GM18505 (cell line): ENCODE measurements at regions not wholly inside any gene's neighbourhood (a gene's known extent, or its start where the extent isn't known, plus 50 kb on each side); places are given as distances from the start of the nearest gene placed in this dataset.

Experiments
- ATAC-seq: cut with Tn5 transposase; IDR thresholded peaks from one replicate; pipeline ENCODE4 v1.9.1; 2021; ENCODE audit not compliant: unreplicated experiment
- POLR2A ChIP-seq: IDR thresholded peaks from 4 replicates; pipeline ENCODE4 v1.6.1; 2011; ENCODE audit warnings: borderline replicate concordance; ENCODE audit not compliant: insufficient read depth, insufficient read length; ENCODE audit errors: extremely low read depth

DNA sequence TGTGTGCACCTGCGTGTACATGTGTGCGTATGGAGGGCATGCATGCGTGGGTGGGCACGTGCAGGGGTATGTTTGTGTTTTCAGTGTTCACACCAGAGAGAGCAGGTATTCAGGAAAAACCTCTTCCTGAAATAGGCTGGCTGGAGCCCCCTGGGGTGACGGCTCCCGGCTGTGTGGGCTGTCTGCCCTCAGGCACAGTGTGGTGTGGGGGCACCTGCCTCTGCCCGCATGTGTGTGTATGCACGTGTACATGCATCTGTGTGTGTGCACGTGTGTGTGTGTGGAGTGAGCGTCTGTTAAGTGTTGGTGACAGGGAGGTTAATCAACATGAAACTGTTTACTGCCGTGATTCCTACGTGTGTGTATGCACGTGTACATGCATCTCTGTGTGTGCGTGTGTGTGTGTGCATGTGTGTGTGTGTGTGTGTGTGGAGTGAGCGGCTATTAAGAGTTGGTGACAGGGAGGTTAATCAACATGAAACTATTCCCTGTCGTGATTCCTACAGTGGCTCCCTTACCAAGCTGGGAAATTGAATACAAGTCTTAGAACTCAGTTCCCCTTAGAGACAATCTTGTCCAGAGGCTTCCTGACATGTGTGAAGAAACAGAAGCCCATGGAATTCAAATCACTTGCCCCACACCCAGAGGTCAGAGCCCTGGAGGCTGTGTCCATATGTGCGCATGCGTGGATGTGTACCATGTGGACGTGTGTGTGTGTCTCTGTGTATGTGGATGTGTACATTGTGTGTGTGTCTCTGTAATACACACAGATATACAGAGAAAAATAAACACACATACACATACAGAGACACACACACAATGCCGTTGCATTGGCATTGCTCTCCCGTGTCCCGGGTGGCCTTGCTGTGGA lies 372.4 kb upstream of the IRX4 start:
- no peak for TF ChIP-seq POLR2A
- no peak for ATAC-seq

DNA sequence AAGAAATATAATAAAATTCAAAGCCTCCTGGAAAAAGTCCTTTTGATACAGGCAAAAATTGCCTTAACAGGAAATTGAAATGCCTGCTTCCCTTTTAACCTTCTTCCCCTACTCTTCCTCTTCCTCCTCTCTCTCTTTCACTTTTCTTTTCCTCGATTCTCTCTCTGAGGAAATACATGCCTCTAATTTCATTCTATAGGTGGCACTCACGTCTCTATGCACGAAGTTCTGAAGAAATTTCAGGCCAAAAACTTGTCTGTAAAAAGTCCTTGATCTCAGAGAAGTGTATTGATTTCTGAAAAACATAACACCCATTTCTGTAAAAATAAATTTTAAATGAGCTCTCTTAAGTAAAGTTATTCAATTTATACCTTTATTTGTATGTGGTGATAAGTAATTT lies 371.7 kb upstream of the IRX4 start:
- no peak for TF ChIP-seq POLR2A
- no peak for ATAC-seq

DNA sequence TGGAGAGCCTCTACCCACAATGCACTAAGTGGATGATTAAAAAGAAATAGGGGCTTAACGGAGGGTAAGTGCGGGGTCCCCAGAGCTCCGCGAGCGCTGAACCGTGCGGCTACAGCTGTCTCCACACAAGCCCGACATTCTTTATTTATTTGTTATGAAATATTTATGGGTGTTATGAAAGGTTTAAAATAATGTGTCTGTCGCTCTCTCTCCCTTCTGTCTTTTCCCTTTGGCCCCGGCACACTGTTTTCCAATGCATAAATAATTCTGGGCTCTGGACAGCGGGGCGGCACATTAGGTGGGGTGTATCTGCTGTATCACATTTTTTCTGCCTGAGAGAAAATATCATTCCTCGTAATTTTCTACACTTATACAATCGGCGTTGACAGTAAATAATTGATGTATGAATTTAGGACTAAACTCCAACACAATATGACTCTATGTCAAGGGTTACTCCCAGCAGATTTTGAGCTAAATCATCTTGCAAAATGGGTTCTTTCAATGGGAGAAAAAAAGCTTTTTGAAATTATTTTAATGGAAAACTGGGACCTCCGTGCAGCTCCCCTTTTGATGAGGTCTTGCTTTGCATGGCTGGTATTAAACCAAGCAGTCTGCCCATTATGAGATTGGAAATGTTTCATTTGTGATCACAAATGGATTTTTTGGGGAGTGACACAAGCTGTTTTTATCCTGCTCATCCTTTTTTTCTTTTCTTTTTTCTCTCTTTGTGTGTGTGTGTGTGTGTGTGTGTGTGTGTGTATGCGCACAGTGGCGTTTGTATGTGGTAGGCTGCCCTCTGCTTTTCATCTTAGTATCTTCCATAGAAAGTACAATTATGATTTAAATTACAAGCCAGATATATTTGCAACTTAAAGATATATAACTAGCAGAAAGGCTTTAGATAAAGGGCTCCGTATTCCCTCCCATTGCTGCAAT lies 370.6 kb upstream of the IRX4 start:
- TF ChIP-seq POLR2A, result no peak
- no peak for ATAC-seq

DNA sequence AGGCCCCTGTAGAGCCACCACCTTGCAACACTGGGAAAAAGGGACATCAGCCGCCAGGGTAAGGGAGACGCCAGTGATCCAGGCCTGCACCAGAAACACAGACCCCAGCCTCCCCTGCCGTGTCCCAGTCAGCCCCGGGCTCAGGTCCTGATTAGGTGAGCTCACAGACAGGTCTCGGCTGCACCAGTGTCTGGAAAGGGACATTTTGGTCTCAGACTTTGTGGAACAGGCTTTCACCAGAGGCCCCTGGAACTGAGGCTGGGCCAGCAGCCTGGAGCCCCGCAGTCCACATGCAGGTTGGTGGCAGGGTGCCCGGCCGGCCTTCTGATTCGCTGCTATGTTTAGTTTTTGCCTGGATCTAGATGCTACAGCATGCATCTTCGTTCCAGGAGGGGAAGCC lies 369.0 kb upstream of the IRX4 start:
- ATAC-seq, result no peak
- TF ChIP-seq POLR2A, result no peak

DNA sequence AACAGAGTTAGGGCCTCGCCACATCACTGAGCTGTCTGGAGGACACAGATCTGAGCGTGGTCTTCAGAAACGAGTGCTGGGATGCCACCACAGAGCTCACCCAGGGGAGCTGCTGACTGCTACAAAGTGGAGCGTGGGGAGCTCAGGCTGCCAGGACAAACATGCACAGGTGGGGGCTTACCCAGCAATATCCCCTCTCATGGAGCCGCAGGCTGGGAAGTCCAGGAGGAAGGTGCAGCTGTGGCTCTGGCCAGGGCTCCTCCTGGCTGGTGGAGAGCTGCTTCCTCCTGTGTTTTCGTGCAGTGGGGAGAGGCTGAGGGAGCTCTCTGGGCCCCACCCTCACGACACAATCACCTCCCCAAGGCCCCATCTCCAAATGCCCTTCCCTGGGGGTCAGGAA lies 368.6 kb upstream of the IRX4 start:
- no peak for ATAC-seq
- TF ChIP-seq POLR2A, result no peak

DNA sequence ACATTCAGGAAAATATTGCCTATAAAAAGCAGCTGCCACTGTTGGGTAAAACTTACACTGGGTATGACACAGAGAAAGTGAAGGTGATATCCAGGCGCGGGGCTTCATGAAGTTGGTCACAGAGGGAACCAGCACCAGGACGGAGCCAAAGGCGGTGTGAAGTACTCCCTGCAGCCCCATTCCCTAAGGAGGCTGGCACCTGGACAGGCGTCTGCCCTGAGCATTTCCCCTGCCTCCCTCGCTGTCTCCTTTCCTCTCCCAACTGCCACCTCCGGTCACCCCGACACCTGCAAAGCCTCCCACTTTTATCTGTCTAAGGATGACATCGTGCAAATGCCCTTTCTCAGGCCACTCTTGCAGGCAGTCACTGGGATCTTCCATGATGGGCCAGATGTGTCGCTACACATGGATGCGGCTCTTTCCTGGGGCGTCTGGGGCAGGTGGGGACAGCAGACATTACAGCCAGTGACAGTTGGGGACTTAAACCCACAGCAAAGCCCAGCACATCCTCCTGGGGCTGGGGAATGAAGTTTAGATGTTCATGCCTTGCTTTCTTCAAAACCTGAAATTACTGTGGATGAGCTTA lies 367.7 kb upstream of the IRX4 start:
- ATAC-seq, result no peak

DNA sequence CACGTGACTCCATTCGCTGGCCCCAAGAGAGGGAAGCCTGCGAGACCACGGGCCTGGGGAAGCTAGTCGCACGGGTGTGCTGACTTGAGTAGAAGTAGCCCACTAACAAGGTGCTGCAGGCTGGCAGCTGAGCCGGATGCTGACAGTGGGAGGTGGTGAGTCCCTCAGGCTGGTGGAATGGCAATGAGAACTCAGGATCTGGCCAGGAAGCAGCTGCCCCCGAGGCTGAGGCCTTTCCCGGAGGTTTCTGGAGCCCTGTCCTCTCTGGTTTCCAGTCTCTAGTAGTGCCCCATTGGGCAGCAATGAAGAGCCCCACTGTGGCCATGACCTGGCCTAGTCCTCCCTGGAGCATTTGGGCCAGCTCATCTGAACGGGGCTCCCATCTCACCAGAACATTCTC lies 366.7 kb upstream of the IRX4 start:
- ATAC-seq, result no peak
- no peak for TF ChIP-seq POLR2A

More for the DNA sequence above, 367.7 kb upstream of the IRX4 start:
- no peak for TF ChIP-seq POLR2A

DNA sequence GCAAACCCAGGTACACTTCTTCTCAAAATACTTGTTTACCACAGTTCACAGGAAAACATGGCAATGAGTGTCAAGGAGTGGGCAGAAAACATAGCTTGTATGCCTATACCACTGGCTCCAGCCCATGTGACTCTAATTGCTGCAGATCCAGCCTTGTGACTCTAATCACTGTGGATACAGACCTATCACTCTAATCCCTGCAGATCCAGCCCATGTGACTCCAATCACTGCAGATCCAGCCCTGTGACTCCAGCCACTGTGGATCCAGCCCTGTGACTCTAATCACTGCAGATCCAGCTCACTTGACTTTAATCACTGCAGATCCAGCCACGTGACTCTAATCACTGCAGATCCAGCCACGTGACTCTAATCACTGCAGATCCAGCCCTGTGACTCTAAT lies 366.3 kb upstream of the IRX4 start:
- ATAC-seq, result no peak
- TF ChIP-seq POLR2A, result no peak

DNA sequence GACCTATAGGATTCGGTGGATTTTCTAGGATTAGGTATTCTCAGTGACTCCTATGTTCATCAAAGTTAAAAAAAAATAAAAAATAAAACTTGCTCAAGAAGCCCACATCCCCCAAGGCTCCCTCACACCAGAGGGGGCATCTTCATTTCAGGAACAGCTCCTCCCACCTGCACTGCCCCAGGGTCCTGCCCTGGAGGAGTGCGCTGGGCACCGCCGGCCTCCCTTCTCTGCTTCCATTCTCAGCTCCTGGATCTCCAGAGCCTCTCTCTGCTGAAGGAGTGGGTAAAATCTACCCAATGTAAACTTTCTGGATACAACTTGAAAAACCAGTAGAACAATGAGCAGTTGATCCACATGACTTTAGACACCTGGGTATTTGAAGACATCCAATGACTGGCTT lies 359.8 kb upstream of the IRX4 start:
- no peak for TF ChIP-seq POLR2A
- no peak for ATAC-seq

DNA sequence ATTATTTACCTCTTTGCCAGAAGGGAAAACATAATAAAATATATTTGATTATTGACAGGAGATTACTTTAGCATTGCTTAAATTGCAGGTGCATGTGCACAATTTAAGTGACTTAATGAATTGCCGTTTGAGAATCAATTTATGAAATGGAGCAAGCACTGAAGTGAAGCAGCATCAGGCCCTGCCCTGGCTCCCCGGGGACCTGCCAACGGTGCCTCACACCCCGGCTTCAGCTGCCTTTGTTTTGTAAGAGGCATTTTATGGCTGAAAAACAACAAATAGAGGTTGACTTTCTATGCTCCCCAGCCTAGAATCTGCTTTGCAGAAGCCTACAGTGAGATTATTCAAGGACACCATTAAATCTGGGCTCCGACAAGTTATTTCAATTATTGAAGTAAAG lies 359.1 kb upstream of the IRX4 start:
- no peak for TF ChIP-seq POLR2A
- ATAC-seq, result no peak

DNA sequence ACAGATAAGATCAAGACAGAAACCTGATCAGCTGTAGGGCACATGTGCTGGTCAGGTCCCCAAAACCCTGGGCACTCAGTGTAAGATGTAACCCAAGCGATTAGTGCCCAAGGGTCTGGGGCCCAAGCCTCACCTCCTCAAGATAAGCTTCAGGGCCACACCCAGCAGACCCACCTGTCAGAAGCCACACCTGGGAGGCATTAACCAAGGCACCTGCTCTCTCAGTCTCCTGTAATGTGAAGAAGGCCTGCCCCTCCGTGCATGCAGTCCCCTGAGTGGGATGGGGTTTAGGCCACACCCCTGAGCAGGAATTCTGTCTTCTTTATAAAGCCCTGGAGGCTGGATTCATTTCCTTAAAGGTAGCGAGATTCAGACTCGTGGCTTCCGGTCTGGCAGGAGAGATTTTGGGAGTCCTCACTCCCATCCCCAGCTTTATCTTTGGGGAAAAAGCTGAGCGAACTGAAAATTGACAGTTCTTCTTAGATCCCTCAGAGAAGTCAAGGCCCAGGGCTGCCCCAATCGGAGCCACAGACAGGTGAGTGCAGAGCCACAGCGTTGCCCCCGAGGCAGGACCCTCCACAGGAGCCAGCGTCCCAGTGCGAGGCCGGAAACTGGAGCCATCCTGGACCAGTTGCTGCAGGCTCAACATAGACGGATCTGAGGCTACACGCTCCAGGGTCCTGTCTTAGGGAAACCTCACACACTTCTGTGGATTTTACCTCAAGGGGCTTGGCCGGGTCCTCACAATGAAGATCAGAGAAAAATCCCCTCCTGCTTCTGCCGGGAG lies 357.6 kb upstream of the IRX4 start:
- no peak for ATAC-seq
- TF ChIP-seq POLR2A, result no peak

DNA sequence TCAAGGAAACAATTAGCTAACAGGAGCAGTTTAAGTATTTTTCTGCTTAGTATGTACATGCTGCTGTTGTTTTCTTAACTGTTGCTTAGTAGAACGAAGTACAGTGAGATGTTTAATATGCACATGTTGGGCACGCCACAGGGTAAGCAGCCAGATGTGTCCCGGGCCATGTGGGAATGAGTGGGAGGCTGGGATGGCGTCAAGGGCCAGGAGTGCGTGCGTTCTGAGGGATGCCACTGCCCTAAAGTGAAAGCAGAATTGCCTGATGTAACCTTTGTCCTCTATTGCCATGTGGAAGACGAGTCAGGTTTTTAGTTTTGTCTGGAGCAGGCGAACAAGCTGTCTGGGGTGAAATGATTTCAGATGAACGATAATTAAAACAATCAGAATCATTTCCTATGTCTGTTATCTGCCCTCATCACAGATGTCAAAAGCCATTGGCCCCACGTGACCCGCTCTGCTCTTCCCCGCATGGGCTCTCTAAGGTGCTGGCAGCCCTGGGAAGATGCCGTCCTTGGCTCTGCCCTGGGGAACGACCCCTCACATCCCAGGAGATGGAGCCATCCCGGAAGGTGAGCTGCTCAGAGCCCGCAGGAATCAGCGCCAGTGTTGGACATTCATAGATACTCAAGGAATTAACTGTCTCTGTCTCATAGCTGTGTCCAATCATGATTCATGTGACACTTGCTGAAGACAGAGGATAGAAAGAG lies 356.6 kb upstream of the IRX4 start:
- no peak for ATAC-seq
- TF ChIP-seq POLR2A, result no peak
